ENCODE measurements at regions not wholly inside any gene's neighbourhood (a gene's known extent, or its start where the extent isn't known, plus 50 kb on each side); places are given as distances from the start of the nearest gene placed in this dataset.

- WGBS: 21% methylated on average over 6 of the region's 6 CpGs
- no peaks in the 10 kb centered on the region for H3K4me1 ChIP-seq (replicated peaks)
- intact Hi-C loops (cut with DNase I): loop anchor here (5.0 to 10.0 kb wide), 4 partner anchors 248 to 935 kb away; no protein-coding TSS in a partner anchor
- no peaks in the 10 kb centered on the region for H3K36me3 ChIP-seq
- no peaks in the 10 kb centered on the region for H3K9me3 ChIP-seq
- no peaks in the 10 kb centered on the region for H3K27me3 ChIP-seq (replicated peaks; ENCODE audit: insufficient read depth)
- H3K4me3 ChIP-seq: no peak overlapping the region
- peak; percentile 67 for TF ChIP-seq POLR2AphosphoS5 (IDR thresholded peaks at IDR 0.05)
- peak; percentile 45 to 80 (median 75) for TF ChIP-seq CTCF (IDR thresholded peaks at IDR 0.05)
- no peak for TF ChIP-seq POLR2A (IDR thresholded peaks at IDR 0.05)
- DNase-seq (ENCODE audit: low spot score): peak; percentile 67
- peak overlapping the region in 1 of 2 donors; percentile 37 for H3K27ac ChIP-seq
Measured at GRCh38 chr21:16330082-16330907, 600.5 kb downstream of the USP25 start.

- DNase-seq (ENCODE audit: low spot score): no peak
- intact Hi-C loops (cut with DNase I): loop anchor here (5.0 to 10.0 kb wide), 4 partner anchors 249 to 934 kb away; no protein-coding TSS in a partner anchor
- Histone ChIP-seq H3K27me3 (replicated peaks; ENCODE audit: insufficient read depth) (no peaks in the 10 kb centered on the region), H3K27ac (peak overlapping the region in 1 of 2 donors; percentile 37), H3K4me1 (replicated peaks) (no peaks in the 10 kb centered on the region), H3K4me3 (no peak overlapping the region), H3K9me3 (no peaks in the 10 kb centered on the region), H3K36me3 (no peaks in the 10 kb centered on the region)
- TF ChIP-seq POLR2AphosphoS5 (IDR thresholded peaks at IDR 0.05): no peak
- TF ChIP-seq CTCF (IDR thresholded peaks at IDR 0.05): no peak
- no peak for TF ChIP-seq POLR2A (IDR thresholded peaks at IDR 0.05)
- WGBS: 49% methylated on average over 5 of the region's 5 CpGs
Measured at GRCh38 chr21:16330908-16331268, 601.1 kb downstream of the USP25 start.

- WGBS: 82% methylated on average over 2 of the region's 2 CpGs
- Histone ChIP-seq H3K4me3 (no peak overlapping the region), H3K36me3 (no peaks in the 10 kb centered on the region), H3K27me3 (replicated peaks; ENCODE audit: insufficient read depth) (no peaks in the 10 kb centered on the region), H3K4me1 (replicated peaks) (no peaks in the 10 kb centered on the region), H3K9me3 (no peaks in the 10 kb centered on the region), H3K27ac (no peak overlapping the region)
- no peak for DNase-seq (ENCODE audit: low spot score)
- intact Hi-C loops (cut with DNase I): loop anchor here (10.0 kb wide), 3 partner anchors 332 to 928 kb away; no protein-coding TSS in a partner anchor
- TF ChIP-seq POLR2AphosphoS5 (IDR thresholded peaks at IDR 0.05) (no peak), POLR2A (IDR thresholded peaks at IDR 0.05) (no peak)
Measured at GRCh38 chr21:16337266-16337665, 607.5 kb downstream of the USP25 start.

- Histone ChIP-seq H3K9me3 (no peaks in the 10 kb centered on the region), H3K27me3 (replicated peaks; ENCODE audit: insufficient read depth) (no peaks in the 10 kb centered on the region), H3K4me1 (replicated peaks) (no peaks in the 10 kb centered on the region), H3K36me3 (no peaks in the 10 kb centered on the region), H3K27ac (no peak overlapping the region), H3K4me3 (no peak overlapping the region)
- WGBS: 93% methylated on average over 1 of the region's 1 CpG
- no peak for TF ChIP-seq POLR2A (IDR thresholded peaks at IDR 0.05)
- TF ChIP-seq CTCF (IDR thresholded peaks at IDR 0.05): no peak
- TF ChIP-seq POLR2AphosphoS5 (IDR thresholded peaks at IDR 0.05): no peak
- intact Hi-C loops (cut with DNase I): no loop called here
- DNase-seq (ENCODE audit: low spot score): no peak
Measured at GRCh38 chr21:16342932-16343331, 613.1 kb downstream of the USP25 start.

GRCh38 chr21:16343776-16344175, 614.0 kb downstream of the USP25 start:
- H3K9me3 ChIP-seq: no peaks in the 10 kb centered on the region
- intact Hi-C loops (cut with DNase I): no loop called here

More at GRCh38 chr21:16343776-16344175, 614.0 kb downstream of the USP25 start:
- 81% methylated on average over 3 of the region's 3 CpGs for WGBS
- Histone ChIP-seq H3K36me3 (no peaks in the 10 kb centered on the region), H3K4me3 (no peak overlapping the region), H3K27me3 (replicated peaks; ENCODE audit: insufficient read depth) (no peaks in the 10 kb centered on the region), H3K27ac (no peak overlapping the region), H3K4me1 (replicated peaks) (no peaks in the 10 kb centered on the region)
- TF ChIP-seq CTCF (IDR thresholded peaks at IDR 0.05) (no peak), POLR2A (IDR thresholded peaks at IDR 0.05) (no peak), POLR2AphosphoS5 (IDR thresholded peaks at IDR 0.05) (no peak)
- no peak for DNase-seq (ENCODE audit: low spot score)

Data from prostate gland (tissue), 2 donors.